OCI-LY3 (cell line): ENCODE measurements at regions not wholly inside any gene's neighbourhood (a gene's known extent, or its start where the extent isn't known, plus 50 kb on each side); places are given as distances from the start of the nearest gene placed in this dataset.

Experiments
- H2AFZ ChIP-seq: fragments of 200-600, 300-600 bp; shearing (Covaris generic); 2 replicates; pipeline ENCODE4 v1.6.0; 2014; ENCODE audit warnings: antibody characterized with exemption, low read depth, low read length
- H3K27ac ChIP-seq: fragments of 200-600, 300-600 bp; sonication (generic); 2 replicates; pipeline ENCODE4 v1.5.1; 2014; ENCODE audit warnings: mild to moderate bottlenecking, low read length, moderate library complexity, mixed read lengths
- H3K27me3 ChIP-seq: fragments of 200-600, 300-600 bp; sonication (generic); 2 replicates; pipeline ENCODE4 v1.6.1; 2014; ENCODE audit warnings: low read depth, low read length, mixed read lengths
- H3K36me3 ChIP-seq: fragments of 200-600, 300-600 bp; sonication (generic); replicated peaks from 2 replicates; pipeline ENCODE3; 2014; ENCODE audit warnings: low read depth, low read length, mixed read lengths
- H3K4me1 ChIP-seq: fragments of 300-600, 200-600 bp; sonication (generic); 2 replicates; pipeline ENCODE4 v1.6.1; 2014; ENCODE audit warnings: low read length, mixed read lengths
- H3K4me2 ChIP-seq: fragments of 200-600, 300-600 bp; sonication (generic); 2 replicates; pipeline ENCODE4 v1.6.1; 2014; ENCODE audit warnings: low read length, mixed read lengths
- H3K4me3 ChIP-seq: fragments of 300-600, 200-600 bp; sonication (generic); 2 replicates; pipeline ENCODE4 v1.5.1; 2014; ENCODE audit warnings: antibody characterized with exemption, mild to moderate bottlenecking, low read length, moderate library complexity
- H3K79me2 ChIP-seq: fragments of 300-600, 200-600 bp; shearing (Covaris generic); 2 replicates; pipeline ENCODE4 v1.6.1; 2014; ENCODE audit warnings: mild to moderate bottlenecking, low read length, mixed read lengths
- H3K9ac ChIP-seq: fragments of 300-600, 200-600 bp; shearing (Covaris generic); 2 replicates; pipeline ENCODE4 v1.6.0; 2014; ENCODE audit warnings: mild to moderate bottlenecking, low read length, moderate library complexity
- H3K9me3 ChIP-seq: fragments of 200-600, 300-600 bp; shearing (Covaris generic); 2 replicates; pipeline ENCODE4 v1.6.1; 2014; ENCODE audit warnings: low read length, mixed read lengths; ENCODE audit not compliant: insufficient read depth
- H4K20me1 ChIP-seq: fragments of 200-600, 300-600 bp; sonication (generic); 2 replicates; pipeline ENCODE4 v1.6.1; 2016; ENCODE audit warnings: low read length, mixed read lengths; ENCODE audit not compliant: insufficient read depth
- EZH2phosphoT487 ChIP-seq: fragments of 200-600 bp; shearing (Covaris generic); IDR thresholded peaks from 2 replicates; pipeline ENCODE4 v1.6.1; 2018; ENCODE audit warnings: antibody characterized with exemption, mixed run types, low read depth
- TF ChIP-seq, protein P1 (sequence below): fragments of 200-600, 300-600 bp; sonication (generic); IDR thresholded peaks from 2 replicates; pipeline ENCODE4 v1.5.1; 2014; ENCODE audit warnings: antibody characterized with exemption, low read length, low read depth

DNA sequence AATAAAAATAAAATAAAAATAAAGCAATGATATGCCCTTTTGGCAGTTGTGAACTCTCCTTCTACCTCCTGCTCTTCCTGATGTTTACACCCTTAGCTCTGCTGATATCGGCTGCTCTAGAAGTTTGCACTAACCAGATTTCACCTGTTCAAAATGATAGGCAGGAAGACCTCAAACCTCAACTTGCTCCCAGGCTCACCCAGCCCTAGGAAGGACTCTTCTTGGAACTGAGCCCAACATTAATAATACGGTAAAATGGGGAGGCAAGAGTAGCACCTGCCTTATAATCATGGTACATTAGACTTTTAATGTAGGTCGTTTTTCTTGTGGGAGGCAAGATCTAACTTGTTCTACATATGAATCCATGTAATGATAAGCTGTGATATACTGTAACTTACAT lies 61.2 kb upstream of the MED13 start:
- no peaks in the 10 kb centered on the region for H4K20me1 ChIP-seq
- no peaks in the 10 kb centered on the region for H3K79me2 ChIP-seq
- H3K27ac ChIP-seq: no peak overlapping the region
- H3K27me3 ChIP-seq: peaks cover 13% of the 10 kb centered on the region
- no peak for TF ChIP-seq EZH2phosphoT487
- TF ChIP-seq, protein P1, sequence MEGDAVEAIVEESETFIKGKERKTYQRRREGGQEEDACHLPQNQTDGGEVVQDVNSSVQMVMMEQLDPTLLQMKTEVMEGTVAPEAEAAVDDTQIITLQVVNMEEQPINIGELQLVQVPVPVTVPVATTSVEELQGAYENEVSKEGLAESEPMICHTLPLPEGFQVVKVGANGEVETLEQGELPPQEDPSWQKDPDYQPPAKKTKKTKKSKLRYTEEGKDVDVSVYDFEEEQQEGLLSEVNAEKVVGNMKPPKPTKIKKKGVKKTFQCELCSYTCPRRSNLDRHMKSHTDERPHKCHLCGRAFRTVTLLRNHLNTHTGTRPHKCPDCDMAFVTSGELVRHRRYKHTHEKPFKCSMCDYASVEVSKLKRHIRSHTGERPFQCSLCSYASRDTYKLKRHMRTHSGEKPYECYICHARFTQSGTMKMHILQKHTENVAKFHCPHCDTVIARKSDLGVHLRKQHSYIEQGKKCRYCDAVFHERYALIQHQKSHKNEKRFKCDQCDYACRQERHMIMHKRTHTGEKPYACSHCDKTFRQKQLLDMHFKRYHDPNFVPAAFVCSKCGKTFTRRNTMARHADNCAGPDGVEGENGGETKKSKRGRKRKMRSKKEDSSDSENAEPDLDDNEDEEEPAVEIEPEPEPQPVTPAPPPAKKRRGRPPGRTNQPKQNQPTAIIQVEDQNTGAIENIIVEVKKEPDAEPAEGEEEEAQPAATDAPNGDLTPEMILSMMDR: no peak
- H3K4me1 ChIP-seq: peaks cover 4% of the 10 kb centered on the region
- no peaks in the 10 kb centered on the region for H3K9me3 ChIP-seq
- H3K4me2 ChIP-seq: no peak overlapping the region
- H3K4me3 ChIP-seq: no peak overlapping the region
- no peaks in the 10 kb centered on the region for H3K36me3 ChIP-seq
- H3K9ac ChIP-seq: no peak overlapping the region
- H2AFZ ChIP-seq: no peak overlapping the region

DNA sequence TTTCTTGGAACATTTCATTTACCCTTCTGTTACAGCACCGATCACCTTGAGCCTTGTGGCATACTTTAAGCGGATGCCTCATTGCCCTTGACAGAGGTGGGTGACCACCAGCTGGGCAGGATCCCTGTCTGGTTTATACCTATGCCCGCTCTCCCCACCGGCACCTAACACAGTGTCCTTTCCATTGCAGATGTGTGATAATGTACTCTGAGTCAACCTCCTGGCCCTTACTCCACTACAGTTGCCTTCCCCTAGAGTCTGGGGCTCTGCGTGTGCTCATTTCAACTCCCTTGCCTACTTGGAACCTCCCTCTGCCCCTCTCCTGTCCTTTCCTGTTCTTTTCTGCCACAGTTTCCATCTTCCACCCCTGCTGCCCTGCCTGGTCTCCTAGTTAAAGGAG lies 60.2 kb upstream of the MED13 start:
- H3K9ac ChIP-seq: no peak overlapping the region

DNA sequence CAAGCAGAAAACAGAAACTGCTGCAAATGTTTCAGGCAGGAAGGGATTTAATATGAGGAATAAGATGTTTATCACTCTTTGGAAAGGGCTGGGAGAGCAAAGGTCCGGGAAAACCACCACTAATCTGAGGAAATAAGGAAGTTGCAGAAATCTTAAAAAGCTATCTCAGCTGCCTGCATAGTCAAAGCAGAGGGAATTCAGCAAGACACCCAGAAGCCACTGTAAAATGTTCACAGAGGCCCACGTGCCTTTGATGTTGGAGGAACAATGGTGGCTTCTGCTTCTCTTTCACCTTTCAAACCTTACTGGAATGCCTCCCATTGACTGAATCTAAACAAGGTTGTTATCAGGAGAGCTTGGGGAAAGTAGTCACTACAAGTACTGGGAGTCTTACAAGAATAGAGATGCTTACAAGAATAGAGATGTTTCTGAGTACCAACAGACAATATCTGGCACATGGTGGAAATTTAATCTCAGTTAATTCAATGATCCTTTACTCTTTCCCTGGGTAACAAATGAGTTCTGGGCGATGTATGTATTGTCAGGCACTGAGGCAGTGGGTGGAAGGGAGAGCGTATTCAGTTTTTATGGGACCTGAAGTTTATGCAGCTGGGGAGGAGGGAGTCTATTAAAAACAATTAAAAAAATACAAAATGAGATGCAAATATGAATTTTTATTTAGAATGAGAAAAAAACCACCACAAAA lies 56.1 kb upstream of the MED13 start:
- Histone ChIP-seq H3K36me3 (no peaks in the 10 kb centered on the region), H3K4me1 (peaks cover 32% of the 10 kb centered on the region), H3K4me3 (no peak overlapping the region), H3K9me3 (no peaks in the 10 kb centered on the region), H3K79me2 (no peaks in the 10 kb centered on the region), H4K20me1 (no peaks in the 10 kb centered on the region), H3K27me3 (peaks cover 13% of the 10 kb centered on the region), H3K9ac (no peak overlapping the region), H2AFZ (no peak overlapping the region), H3K4me2 (no peak overlapping the region), H3K27ac (no peak overlapping the region)
- TF ChIP-seq, protein P1: no peak
- TF ChIP-seq EZH2phosphoT487: no peak

More for the DNA sequence above, 60.2 kb upstream of the MED13 start:
- H3K27me3 ChIP-seq: peaks cover 13% of the 10 kb centered on the region
- no peak overlapping the region for H2AFZ ChIP-seq
- H3K27ac ChIP-seq: no peak overlapping the region
- no peak for TF ChIP-seq EZH2phosphoT487
- TF ChIP-seq, protein P1: no peak
- no peaks in the 10 kb centered on the region for H3K9me3 ChIP-seq
- H3K4me2 ChIP-seq: no peak overlapping the region
- H3K79me2 ChIP-seq: no peaks in the 10 kb centered on the region
- H3K36me3 ChIP-seq: no peaks in the 10 kb centered on the region
- H4K20me1 ChIP-seq: no peaks in the 10 kb centered on the region
- H3K4me3 ChIP-seq: no peak overlapping the region
- peaks cover 12% of the 10 kb centered on the region for H3K4me1 ChIP-seq

DNA sequence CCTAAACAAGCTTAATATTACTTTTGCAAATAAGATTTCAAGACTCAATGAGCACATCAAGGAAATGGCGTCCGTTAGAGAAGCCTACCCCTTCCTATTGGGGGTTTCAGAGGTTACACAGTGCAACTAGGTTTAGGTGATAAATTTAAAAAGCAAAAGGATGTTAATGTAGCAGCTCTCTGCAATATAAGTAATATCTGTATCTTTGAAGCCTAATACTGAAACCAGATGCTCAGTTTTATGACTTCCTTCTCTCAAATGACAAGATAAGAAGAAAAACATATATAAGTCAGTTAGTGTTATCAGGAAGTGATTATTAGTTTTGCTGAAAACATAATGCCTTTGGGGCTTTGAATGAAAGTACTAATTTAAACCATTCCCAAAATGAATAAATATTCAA lies 54.3 kb upstream of the MED13 start:
- Histone ChIP-seq H3K27ac (peak overlapping the region; percentile 74), H3K4me2 (peak overlapping the region; percentile 40), H3K27me3 (peaks cover 3% of the 10 kb centered on the region; the same call in 1 of the 2 replicates), H3K9me3 (no peaks in the 10 kb centered on the region), H2AFZ (no peak overlapping the region), H3K79me2 (no peaks in the 10 kb centered on the region), H4K20me1 (no peaks in the 10 kb centered on the region), H3K4me3 (no peak overlapping the region), H3K36me3 (no peaks in the 10 kb centered on the region), H3K9ac (0 out of 2 replicates have a peak overlapping the region, but pooled peaks have one; percentile 10), H3K4me1 (peaks cover 31% of the 10 kb centered on the region)
- TF ChIP-seq, protein P1: no peak
- no peak for TF ChIP-seq EZH2phosphoT487
